Mammary epithelial cell (primary cell): ENCODE measurements at regions not wholly inside any gene's neighbourhood (a gene's known extent, or its start where the extent isn't known, plus 50 kb on each side); places are given as distances from the start of the nearest gene placed in this dataset.

Experiments
- CTCF ChIP-seq, 2 donors: IDR thresholded peaks in 1 of 2; conservative IDR thresholded peaks in 1 of 2; 2 replicates each; pipeline ENCODE4 v1.5.1; 2011 to 2012; ENCODE audit warnings: inconsistent platforms in 2 of 2, low read length in 2 of 2, mild to moderate bottlenecking in 2 of 2, control low read depth in 1 of 2, low read depth in 1 of 2; ENCODE audit not compliant: insufficient read depth in 1 of 2; ENCODE audit errors: extremely low read depth in 1 of 2
- EZH2 ChIP-seq: IDR thresholded peaks from 2 replicates; pipeline ENCODE4 v1.6.1; 2012; ENCODE audit warnings: low read length, inconsistent platforms, borderline replicate concordance

DNA sequence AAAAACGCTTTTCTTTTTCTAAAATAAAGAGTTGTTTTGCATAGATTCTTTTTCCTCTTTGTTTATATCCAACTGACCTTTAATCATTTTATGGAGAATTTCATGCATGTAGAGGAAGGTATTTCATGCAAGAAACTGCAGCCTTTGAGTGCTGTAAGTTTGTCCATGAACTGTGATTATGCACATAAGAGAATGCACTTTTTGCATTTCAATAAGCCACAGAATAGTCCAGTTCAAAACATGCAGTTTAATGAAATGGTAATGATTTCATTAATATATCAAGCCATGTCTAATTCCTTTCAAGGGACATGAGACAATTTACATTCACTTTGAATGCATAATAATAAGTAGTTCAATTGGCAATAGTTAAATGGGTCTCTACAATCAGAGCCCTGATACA, 386.3 kb downstream of the LRATD1 start:
- no peak for TF ChIP-seq CTCF (conservative IDR thresholded peaks at IDR 0.05 in 1 of 2, IDR thresholded peaks at IDR 0.05 in 1 of 2; ENCODE audit: extremely low read depth in 1 of 2, insufficient read depth in 1 of 2, low read depth in 1 of 2, low read length in 2 of 2)
- TF ChIP-seq EZH2: no peak
